ENCODE measurements at regions not wholly inside any gene's neighbourhood (a gene's known extent, or its start where the extent isn't known, plus 50 kb on each side); places are given as distances from the start of the nearest gene placed in this dataset.
A peak's percentile ranks its signal among the peaks of the same experiment; 100 is the strongest.

DNA sequence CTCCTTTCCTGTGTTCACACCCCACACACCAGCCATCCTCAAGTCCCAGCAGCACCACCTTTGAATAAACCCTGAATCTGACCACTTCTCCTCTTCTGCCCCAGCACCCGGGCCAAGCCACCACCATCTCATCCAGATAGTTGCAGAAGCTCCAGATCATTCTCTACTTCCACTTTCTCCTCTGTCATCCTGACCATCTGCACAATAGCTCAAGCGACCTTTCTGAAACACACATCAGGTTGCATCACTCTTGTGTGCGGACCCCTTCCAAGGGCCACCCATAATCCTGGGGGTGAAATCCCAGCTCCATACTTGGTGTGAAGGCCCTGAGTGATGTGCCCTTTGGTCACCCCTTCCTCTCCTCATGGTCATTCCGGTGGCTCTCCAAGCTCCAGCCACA lies 187.4 kb upstream of the GALNT17 start:
- intact Hi-C loops (cut with DNase I; ENCODE audit: low total_unique reads) = loop anchor here (10.0 kb wide), 1 partner anchor 1290 kb away; no protein-coding TSS in a partner anchor
- TF ChIP-seq POLR2A (IDR thresholded peaks at IDR 0.05) (no peak), CTCF (IDR thresholded peaks at IDR 0.05) (no peak)
- peak in 1 of 2 donors; percentile 62 for DNase-seq (ENCODE audit: low spot score in 2 of 2)
- WGBS, 2 donors = 69 to 78% methylated on average over 4 of the region's 4 CpGs
- H3K4me3 ChIP-seq (ENCODE audit: low read depth, poor library complexity, severe bottlenecking) = no peak overlapping the region

GRCh38 chr7:70947181-70947580 lies 184.8 kb upstream of the GALNT17 start:
- peak in 1 of 2 donors; percentile 5 for DNase-seq (ENCODE audit: low spot score in 2 of 2)
- 63 to 74% methylated on average over 2 of the region's 2 CpGs for WGBS, 2 donors
- no peak for TF ChIP-seq POLR2A (IDR thresholded peaks at IDR 0.05)
- TF ChIP-seq CTCF (IDR thresholded peaks at IDR 0.05) = no peak
- H3K4me3 ChIP-seq (ENCODE audit: low read depth, poor library complexity, severe bottlenecking) = no peak overlapping the region
- intact Hi-C loops (cut with DNase I; ENCODE audit: low total_unique reads) = loop anchor here (10.0 kb wide), 1 partner anchor 1292 kb away; no protein-coding TSS in a partner anchor

DNA sequence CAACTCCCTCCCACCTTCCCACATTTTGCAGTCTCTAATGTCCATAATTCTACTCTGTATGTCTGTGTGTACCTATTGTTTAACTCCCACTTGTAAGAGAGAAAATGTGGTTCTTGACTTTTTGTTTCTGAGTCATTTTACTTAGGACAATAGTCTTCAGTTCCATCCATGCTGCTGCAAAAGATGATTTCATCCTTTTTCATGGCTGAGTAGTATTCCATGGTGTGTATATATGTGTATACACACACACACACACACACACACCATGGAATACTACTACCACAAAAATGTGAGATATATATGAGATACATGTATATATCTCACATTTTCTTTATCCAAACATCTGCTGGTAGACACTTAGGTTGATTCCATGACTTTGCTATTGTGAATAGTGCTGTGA lies 182.1 kb upstream of the GALNT17 start:
- no peak for TF ChIP-seq CTCF (IDR thresholded peaks at IDR 0.05)
- TF ChIP-seq POLR2A (IDR thresholded peaks at IDR 0.05) = no peak
- H3K4me3 ChIP-seq (ENCODE audit: low read depth, poor library complexity, severe bottlenecking) = no peak overlapping the region
- DNase-seq (ENCODE audit: low spot score in 2 of 2) = no peak
- intact Hi-C loops (cut with DNase I; ENCODE audit: low total_unique reads) = loop anchor here (10.0 kb wide), 1 partner anchor 1295 kb away; no protein-coding TSS in a partner anchor

DNA sequence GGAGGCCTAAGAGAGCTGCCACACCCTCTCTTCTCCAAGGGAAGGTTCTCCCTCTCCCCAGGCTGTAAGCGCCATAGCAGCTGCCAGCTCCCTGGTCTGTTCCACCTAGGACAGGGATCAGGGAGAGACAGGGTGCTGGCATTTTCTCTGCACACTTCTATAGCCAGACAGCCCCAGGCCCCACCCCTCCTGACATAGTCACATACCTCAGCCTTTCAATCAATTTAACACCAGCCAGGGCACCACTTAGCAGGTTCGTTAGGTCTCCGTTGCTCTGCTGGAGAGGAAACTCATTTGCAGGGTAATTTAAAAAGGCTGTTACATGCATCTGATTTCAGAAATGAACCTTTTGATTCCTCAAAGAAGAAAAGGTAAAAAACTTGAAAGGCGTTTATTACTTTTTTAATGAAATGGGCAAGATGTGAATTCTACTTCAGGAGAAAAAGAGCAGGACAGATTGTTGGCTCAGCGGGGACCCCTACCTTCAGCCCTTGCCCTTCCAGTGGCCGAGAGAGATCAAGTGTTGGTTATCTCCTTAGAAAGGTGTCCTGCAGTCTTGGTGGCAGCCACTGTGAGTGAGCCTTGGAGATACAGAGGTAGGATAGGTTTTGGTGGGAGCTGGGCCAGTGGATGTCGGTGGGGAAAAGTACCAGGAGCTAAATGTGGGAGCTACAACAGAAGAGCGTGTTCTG lies 180.5 kb upstream of the GALNT17 start:
- 74 to 75% methylated on average over 8 of the region's 8 CpGs for WGBS, 2 donors
- intact Hi-C loops (cut with DNase I; ENCODE audit: low total_unique reads) = no loop called here
- TF ChIP-seq POLR2A (IDR thresholded peaks at IDR 0.05) (no peak), CTCF (IDR thresholded peaks at IDR 0.05) (no peak)
- DNase-seq (ENCODE audit: low spot score in 2 of 2) = peak in 1 of 2 donors; percentile 50
- no peak overlapping the region for H3K4me3 ChIP-seq (ENCODE audit: low read depth, poor library complexity, severe bottlenecking)

GRCh38 chr7:70952311-70952710 lies 179.6 kb upstream of the GALNT17 start:
- intact Hi-C loops (cut with DNase I; ENCODE audit: low total_unique reads) = no loop called here
- TF ChIP-seq CTCF (IDR thresholded peaks at IDR 0.05) (no peak), POLR2A (IDR thresholded peaks at IDR 0.05) (no peak)
- H3K4me3 ChIP-seq (ENCODE audit: low read depth, poor library complexity, severe bottlenecking) = no peak overlapping the region
- peak in 1 of 2 donors; percentile 56 for DNase-seq (ENCODE audit: low spot score in 2 of 2)
- WGBS, 2 donors = 81 to 90% methylated on average over 8 of the region's 8 CpGs

GRCh38 chr7:70953331-70953741 lies 178.6 kb upstream of the GALNT17 start:
- WGBS, 2 donors = 63% methylated on average over 6 of the region's 6 CpGs
- intact Hi-C loops (cut with DNase I; ENCODE audit: low total_unique reads) = no loop called here
- TF ChIP-seq POLR2A (IDR thresholded peaks at IDR 0.05) = no peak
- no peak for TF ChIP-seq CTCF (IDR thresholded peaks at IDR 0.05)
- DNase-seq (ENCODE audit: low spot score in 2 of 2) = no peak
- H3K4me3 ChIP-seq (ENCODE audit: low read depth, poor library complexity, severe bottlenecking) = no peak overlapping the region
